Medulla oblongata (tissue), 1 donor: ENCODE measurements at regions not wholly inside any gene's neighbourhood (a gene's known extent, or its start where the extent isn't known, plus 50 kb on each side); places are given as distances from the start of the nearest gene placed in this dataset.

Experiments
- DNase-seq: peaks from one replicate; pipeline ENCODE4 v3.0.0-alpha.2; 2015; ENCODE audit errors: extremely low spot score

DNA sequence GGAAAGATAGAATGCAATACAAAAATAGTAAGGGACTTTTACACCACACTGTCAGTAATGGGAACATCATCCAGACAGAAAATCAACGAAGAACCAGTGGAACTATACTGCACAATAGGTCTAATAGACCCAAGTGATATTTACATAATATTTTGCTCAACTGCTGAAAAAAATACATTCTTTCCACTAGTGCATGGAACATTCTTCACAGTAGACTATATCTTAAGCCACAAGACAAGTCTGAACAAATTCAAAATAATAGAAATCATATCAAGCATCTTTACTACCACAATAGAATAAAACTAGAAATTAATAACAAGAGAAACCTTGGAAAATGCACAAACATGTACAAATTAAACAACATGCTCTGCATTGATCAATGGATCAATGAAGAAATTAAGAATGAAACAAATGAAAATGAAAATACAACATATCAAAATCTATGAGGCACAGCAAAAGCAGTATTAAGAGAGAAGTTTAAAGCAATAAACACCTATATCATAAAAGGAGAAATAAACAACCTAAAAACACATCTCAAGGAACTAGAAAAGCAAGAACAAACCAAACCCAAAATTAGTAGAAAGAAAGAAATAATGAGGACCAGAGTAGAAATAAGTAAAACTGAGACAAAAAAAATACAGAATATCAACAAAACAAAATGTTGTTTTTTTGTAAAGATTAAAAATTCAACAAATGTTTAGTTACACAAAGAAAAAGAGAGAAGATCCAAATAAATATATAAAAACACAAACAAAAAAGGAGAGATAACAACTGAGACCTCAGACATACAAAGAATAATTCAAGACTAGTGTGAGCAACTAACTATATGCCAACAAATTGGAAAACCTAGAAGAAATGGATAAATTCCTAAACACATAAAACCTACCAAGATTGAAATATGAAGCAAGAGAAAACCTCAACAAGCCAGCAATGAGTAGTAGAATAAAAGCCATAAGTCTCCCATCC lies 51.5 kb upstream of the ANTXR2 start:
- DNase-seq, result no peak
